Left hindlimb (tissue), 1 donor: ENCODE measurements at regions not wholly inside any gene's neighbourhood (a gene's known extent, or its start where the extent isn't known, plus 50 kb on each side); places are given as distances from the start of the nearest gene placed in this dataset.

Experiments
- DNase-seq: peaks from one replicate; pipeline ENCODE4 v3.0.0-alpha.2; 2018

- no peak for DNase-seq
These were observed 157.1 kb downstream of the TLE1 start for GRCh38 chr9:81532251-81532650.

- DNase-seq, result no peak
These were observed 157.8 kb downstream of the TLE1 start for GRCh38 chr9:81531511-81531910.

- DNase-seq, result no peak
These were observed 158.5 kb downstream of the TLE1 start for GRCh38 chr9:81530846-81531245.

- DNase-seq, result no peak
These were observed 159.0 kb downstream of the TLE1 start for GRCh38 chr9:81530310-81530810.

- no peak for DNase-seq
These were observed 159.7 kb downstream of the TLE1 start for GRCh38 chr9:81529556-81530193.

- DNase-seq, result no peak
These were observed 162.8 kb downstream of the TLE1 start for GRCh38 chr9:81526587-81526986.

GRCh38 chr9:81522716-81523551 is 166.4 kb downstream of the TLE1 start:
- no peak for DNase-seq

GRCh38 chr9:81521892-81522291 is 167.5 kb downstream of the TLE1 start:
- no peak for DNase-seq

- no peak for DNase-seq
These were observed 169.4 kb downstream of the TLE1 start for GRCh38 chr9:81519816-81520495.

- DNase-seq, result no peak
These were observed 171.4 kb downstream of the TLE1 start for GRCh38 chr9:81517954-81518353.

- no peak for DNase-seq
These were observed 176.3 kb downstream of the TLE1 start for GRCh38 chr9:81513059-81513458.

- no peak for DNase-seq
These were observed 176.7 kb downstream of the TLE1 start for GRCh38 chr9:81512641-81513040.

- no peak for DNase-seq
These were observed 180.9 kb downstream of the TLE1 start for GRCh38 chr9:81508476-81508875.

- DNase-seq, result no peak
These were observed 182.1 kb downstream of the TLE1 start for GRCh38 chr9:81506941-81507864.

GRCh38 chr9:81499594-81499993 is 189.8 kb downstream of the TLE1 start:
- no peak for DNase-seq

- no peak for DNase-seq
These were observed 190.3 kb downstream of the TLE1 start for GRCh38 chr9:81499021-81499454.

GRCh38 chr9:81498576-81498975 is 190.8 kb downstream of the TLE1 start:
- no peak for DNase-seq

GRCh38 chr9:81497091-81497490 is 192.3 kb downstream of the TLE1 start:
- no peak for DNase-seq

GRCh38 chr9:81492710-81493447 is 196.5 kb downstream of the TLE1 start:
- DNase-seq, result peak; percentile 47

GRCh38 chr9:81490605-81491331 is 198.6 kb downstream of the TLE1 start:
- DNase-seq, result peak; percentile 40

- DNase-seq, result no peak
These were observed 200.3 kb downstream of the TLE1 start for GRCh38 chr9:81489046-81489445.
